ENCODE measurements at regions not wholly inside any gene's neighbourhood (a gene's known extent, or its start where the extent isn't known, plus 50 kb on each side); places are given as distances from the start of the nearest gene placed in this dataset.

DNA sequence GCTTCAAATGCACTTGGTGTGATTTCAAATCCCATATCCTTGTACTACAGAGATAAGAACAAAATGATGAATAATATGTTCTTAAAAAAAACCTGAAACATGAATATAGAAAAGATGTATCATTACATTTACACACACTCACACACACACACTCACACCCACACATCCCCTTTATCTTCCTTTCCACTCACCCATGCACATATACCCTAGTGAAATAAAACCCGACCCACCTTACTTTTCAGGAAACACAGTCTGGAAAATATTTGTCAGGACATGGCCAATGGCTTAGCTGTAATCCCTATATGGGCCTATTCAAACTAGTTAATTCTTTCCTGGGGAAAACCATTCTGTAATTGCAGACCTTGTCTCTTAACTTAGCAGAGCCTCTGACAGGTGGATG, 60.8 kb upstream of the EDN1 start:
- TF ChIP-seq, protein P1, sequence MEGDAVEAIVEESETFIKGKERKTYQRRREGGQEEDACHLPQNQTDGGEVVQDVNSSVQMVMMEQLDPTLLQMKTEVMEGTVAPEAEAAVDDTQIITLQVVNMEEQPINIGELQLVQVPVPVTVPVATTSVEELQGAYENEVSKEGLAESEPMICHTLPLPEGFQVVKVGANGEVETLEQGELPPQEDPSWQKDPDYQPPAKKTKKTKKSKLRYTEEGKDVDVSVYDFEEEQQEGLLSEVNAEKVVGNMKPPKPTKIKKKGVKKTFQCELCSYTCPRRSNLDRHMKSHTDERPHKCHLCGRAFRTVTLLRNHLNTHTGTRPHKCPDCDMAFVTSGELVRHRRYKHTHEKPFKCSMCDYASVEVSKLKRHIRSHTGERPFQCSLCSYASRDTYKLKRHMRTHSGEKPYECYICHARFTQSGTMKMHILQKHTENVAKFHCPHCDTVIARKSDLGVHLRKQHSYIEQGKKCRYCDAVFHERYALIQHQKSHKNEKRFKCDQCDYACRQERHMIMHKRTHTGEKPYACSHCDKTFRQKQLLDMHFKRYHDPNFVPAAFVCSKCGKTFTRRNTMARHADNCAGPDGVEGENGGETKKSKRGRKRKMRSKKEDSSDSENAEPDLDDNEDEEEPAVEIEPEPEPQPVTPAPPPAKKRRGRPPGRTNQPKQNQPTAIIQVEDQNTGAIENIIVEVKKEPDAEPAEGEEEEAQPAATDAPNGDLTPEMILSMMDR (IDR thresholded peaks at IDR 0.05; ENCODE audit: insufficient read depth, low read depth, low read length), result no peak
- Histone ChIP-seq H3K4me3 (ENCODE audit: low read depth, low read length) (no peak overlapping the region), H3K36me3 (ENCODE audit: control insufficient read depth, insufficient read depth, low read length) (no peaks in the 10 kb centered on the region), H3K27me3 (ENCODE audit: control insufficient read depth, insufficient read depth, low read length) (no peaks in the 10 kb centered on the region)
- no peak for DNase-seq (ENCODE audit: low read depth)
- ChIA-PET POLR2A (no interaction called here), CTCF (interaction anchor here (1.4 to 1.6 kb wide), 2 partner anchors 61 to 573 kb away, joined by 3 to 7 read pairs; partner anchors contain the start of gene EDN1)

DNA sequence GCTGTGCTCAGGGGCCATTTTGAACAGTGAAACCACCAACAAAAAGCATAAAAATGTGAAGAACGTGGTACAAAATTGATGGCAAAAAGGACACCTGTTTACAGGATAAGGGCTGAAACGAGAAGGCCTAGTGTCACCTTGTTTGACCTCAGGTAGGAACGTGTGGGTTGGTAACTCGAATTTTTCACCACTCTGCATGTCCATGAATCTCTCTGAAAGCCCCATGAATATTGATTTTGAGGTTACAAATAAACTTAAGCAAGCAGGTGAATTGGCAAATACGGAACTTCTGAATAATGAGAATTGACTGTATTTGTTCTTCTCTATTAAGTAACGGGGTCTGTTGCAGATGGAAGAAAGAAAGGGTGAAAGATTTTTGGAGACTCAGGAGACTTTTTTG, 59.6 kb upstream of the EDN1 start:
- H3K4me3 ChIP-seq (ENCODE audit: low read depth, low read length), result no peak overlapping the region
- no peaks in the 10 kb centered on the region for H3K36me3 ChIP-seq (ENCODE audit: control insufficient read depth, insufficient read depth, low read length)
- TF ChIP-seq, protein P1 (IDR thresholded peaks at IDR 0.05; ENCODE audit: insufficient read depth, low read depth, low read length), result no peak
- no peaks in the 10 kb centered on the region for H3K27me3 ChIP-seq (ENCODE audit: control insufficient read depth, insufficient read depth, low read length)
- no peak for DNase-seq (ENCODE audit: low read depth)
- ChIA-PET POLR2A (no interaction called here), CTCF (interaction anchor here (1.6 kb wide), 1 partner anchor 574 kb away, joined by 7 read pairs; no protein-coding TSS in a partner anchor)

DNA sequence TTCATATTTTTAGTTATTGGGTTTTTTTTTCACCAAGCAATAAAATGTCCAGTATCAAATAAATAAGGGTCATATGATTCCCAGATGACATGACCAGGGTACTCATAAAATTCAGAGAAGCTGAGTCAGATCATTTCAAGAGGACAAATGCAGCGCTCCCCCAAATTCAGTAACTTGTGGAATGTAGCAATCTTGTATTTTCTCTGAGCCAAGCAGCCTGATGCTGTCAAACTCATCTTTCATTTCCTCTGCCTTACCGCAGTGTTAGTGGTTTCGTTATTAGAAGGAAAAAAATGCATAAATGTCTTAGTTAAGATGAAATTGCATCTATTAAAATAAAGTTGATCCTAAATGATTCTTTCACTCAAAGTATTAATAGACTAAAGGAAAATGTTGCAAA, 57.8 kb upstream of the EDN1 start:
- POLR2A ChIA-PET, result no interaction called here
- peak; percentile 44 for DNase-seq (ENCODE audit: low read depth)
- H3K4me3 ChIP-seq (ENCODE audit: low read depth, low read length), result no peak overlapping the region
- no peaks in the 10 kb centered on the region for H3K36me3 ChIP-seq (ENCODE audit: control insufficient read depth, insufficient read depth, low read length)
- TF ChIP-seq, protein P1 (IDR thresholded peaks at IDR 0.05; ENCODE audit: insufficient read depth, low read depth, low read length), result no peak
- no peaks in the 10 kb centered on the region for H3K27me3 ChIP-seq (ENCODE audit: control insufficient read depth, insufficient read depth, low read length)
- CTCF ChIA-PET, result interaction anchor here (0.7 to 2.4 kb wide), 9 partner anchors 9 to 632 kb away, joined by 3 to 35 read pairs (median 9); partner anchors contain the start of gene EDN1

DNA sequence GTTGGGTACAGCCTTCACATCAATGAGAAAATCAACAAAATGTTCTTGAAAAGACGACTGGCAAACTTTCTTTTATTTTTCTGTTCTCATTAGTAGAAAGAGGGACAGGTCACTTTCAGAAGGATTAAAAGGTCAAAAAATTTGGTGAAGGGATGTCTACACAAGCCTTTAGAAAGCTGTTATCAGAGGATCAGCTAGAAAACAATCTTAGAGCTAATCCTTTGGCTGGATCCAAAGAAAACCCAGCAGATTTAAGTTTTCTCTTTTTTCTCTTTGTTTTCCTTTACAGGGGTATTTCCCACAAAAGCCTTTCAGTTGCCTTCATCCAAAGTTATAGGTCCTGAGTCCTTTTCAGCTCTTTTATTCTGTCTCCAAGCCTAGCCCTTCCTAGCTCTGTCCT, 57.3 kb upstream of the EDN1 start:
- no peak overlapping the region for H3K4me3 ChIP-seq (ENCODE audit: low read depth, low read length)
- no peaks in the 10 kb centered on the region for H3K27me3 ChIP-seq (ENCODE audit: control insufficient read depth, insufficient read depth, low read length)
- TF ChIP-seq, protein P1 (IDR thresholded peaks at IDR 0.05; ENCODE audit: insufficient read depth, low read depth, low read length), result no peak
- DNase-seq (ENCODE audit: low read depth), result no peak
- ChIA-PET POLR2A (no interaction called here), CTCF (interaction anchor here (0.7 to 2.4 kb wide), 17 partner anchors 9 to 648 kb away, joined by 3 to 35 read pairs (median 7); partner anchors contain the start of gene EDN1)
- H3K36me3 ChIP-seq (ENCODE audit: control insufficient read depth, insufficient read depth, low read length), result no peaks in the 10 kb centered on the region

DNA sequence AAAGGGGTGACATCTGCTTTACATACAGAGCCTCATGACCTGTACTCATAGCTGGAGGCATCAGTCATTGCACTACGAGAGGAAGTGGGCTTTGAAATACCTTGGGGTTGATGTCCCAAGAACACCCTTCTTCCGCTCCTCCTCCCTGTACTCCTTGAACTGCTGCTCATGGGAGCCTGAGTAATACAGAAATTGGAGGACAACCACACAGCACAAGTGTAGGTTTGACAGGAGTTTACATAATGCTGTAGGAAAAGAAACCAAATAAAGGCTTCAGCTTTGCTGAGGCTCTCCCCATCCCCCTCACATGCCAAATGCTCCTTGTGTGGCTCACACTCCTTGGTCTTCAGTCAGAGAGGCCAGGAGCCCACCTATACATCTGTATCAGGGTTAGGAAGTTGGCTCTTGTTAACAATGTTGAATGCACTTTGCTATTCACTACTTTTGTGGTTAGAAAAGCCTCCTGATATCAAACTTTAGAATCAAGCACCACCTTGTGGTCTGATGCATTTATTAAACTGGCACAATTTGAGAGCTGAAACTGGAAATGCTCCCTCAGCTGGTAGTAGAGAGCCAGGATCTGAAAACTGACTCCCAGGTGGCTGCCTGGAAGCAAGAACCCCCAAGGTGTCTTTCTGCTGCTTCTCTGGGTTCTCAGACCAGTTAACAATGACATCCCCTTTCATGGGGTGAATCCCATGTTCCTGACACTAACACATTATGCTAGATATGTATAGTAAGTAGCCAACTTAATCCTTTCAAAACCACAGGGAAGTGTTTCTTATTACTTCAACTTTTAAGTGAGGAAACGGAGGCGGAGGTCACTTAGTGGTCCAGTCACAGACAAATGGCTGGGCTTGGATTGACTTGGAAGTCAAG, 56.2 kb upstream of the EDN1 start:
- H3K36me3 ChIP-seq (ENCODE audit: control insufficient read depth, insufficient read depth, low read length), result no peaks in the 10 kb centered on the region
- CTCF ChIA-PET, result interaction anchor here (0.6 to 2.4 kb wide), 31 partner anchors 8 to 651 kb away, joined by 3 to 35 read pairs (median 4); partner anchors contain the start of gene EDN1
- H3K27me3 ChIP-seq (ENCODE audit: control insufficient read depth, insufficient read depth, low read length), result no peaks in the 10 kb centered on the region
- DNase-seq (ENCODE audit: low read depth), result peak; percentile 40
- TF ChIP-seq, protein P1 (IDR thresholded peaks at IDR 0.05; ENCODE audit: insufficient read depth, low read depth, low read length), result peak; percentile 86
- POLR2A ChIA-PET, result no interaction called here
- no peak overlapping the region for H3K4me3 ChIP-seq (ENCODE audit: low read depth, low read length)

Measured in BJ (cell line).